ENCODE measurements at regions not wholly inside any gene's neighbourhood (a gene's known extent, or its start where the extent isn't known, plus 50 kb on each side); places are given as distances from the start of the nearest gene placed in this dataset.

DNA sequence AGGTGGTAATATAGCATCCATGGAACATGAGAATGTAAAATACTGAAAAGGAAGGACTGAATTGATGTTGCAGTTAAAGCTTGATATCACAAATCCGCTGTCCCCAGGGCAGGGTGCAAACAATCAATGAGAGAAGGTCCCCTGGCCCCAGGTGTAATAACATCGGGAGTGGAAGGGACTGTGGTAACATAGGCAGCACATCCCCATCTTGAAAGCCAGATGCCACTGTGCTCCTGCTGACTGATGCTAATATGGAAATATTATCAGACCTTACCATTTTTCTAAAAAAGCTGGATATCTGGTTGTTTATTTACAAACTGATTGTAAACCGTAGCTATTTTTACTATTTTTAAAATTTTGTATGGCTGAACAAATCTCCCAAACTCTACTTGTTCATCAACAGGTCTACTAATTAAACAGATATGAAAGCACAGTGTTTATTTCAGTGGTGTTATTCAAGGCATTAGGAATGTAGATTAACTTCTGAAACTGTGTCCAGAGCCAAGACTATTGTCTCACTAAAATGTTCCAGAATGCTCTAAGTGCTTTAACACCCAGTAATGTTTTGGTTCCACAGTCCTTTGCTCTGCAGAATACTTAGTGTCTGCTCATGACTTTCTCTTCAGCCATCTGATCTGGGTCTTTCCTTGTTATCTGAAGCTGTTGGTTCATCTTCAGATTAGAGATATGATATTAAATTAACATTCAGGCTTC, 386.0 kb upstream of the RARB start:
- Mint-ChIP-seq H3K27ac (ENCODE audit: unreplicated experiment) (no peak overlapping the region), H3K4me1 (ENCODE audit: low read depth, unreplicated experiment) (no peaks in the 10 kb centered on the region), H3K9me3 (ENCODE audit: low read depth, unreplicated experiment) (no peaks in the 10 kb centered on the region), H3K4me3 (ENCODE audit: low read depth, unreplicated experiment) (no peak overlapping the region), H3K27me3 (ENCODE audit: unreplicated experiment) (no peaks in the 10 kb centered on the region), H3K36me3 (ENCODE audit: insufficient read depth, unreplicated experiment) (no peaks in the 10 kb centered on the region)
- TF ChIP-seq, protein P1, sequence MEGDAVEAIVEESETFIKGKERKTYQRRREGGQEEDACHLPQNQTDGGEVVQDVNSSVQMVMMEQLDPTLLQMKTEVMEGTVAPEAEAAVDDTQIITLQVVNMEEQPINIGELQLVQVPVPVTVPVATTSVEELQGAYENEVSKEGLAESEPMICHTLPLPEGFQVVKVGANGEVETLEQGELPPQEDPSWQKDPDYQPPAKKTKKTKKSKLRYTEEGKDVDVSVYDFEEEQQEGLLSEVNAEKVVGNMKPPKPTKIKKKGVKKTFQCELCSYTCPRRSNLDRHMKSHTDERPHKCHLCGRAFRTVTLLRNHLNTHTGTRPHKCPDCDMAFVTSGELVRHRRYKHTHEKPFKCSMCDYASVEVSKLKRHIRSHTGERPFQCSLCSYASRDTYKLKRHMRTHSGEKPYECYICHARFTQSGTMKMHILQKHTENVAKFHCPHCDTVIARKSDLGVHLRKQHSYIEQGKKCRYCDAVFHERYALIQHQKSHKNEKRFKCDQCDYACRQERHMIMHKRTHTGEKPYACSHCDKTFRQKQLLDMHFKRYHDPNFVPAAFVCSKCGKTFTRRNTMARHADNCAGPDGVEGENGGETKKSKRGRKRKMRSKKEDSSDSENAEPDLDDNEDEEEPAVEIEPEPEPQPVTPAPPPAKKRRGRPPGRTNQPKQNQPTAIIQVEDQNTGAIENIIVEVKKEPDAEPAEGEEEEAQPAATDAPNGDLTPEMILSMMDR (IDR thresholded peaks at IDR 0.05; ENCODE audit: unreplicated experiment) = no peak
- CTCF ChIA-PET = interaction anchor here (1.6 kb wide), 1 partner anchor 8 kb away, joined by 3 read pairs; no protein-coding TSS in a partner anchor
- intact Hi-C loops (cut with micrococcal nuclease; ENCODE audit: unreplicated experiment) = no loop called here
- BruUV-seq (replicated peaks) = no TSS peak
- DNase-seq = no peak

DNA sequence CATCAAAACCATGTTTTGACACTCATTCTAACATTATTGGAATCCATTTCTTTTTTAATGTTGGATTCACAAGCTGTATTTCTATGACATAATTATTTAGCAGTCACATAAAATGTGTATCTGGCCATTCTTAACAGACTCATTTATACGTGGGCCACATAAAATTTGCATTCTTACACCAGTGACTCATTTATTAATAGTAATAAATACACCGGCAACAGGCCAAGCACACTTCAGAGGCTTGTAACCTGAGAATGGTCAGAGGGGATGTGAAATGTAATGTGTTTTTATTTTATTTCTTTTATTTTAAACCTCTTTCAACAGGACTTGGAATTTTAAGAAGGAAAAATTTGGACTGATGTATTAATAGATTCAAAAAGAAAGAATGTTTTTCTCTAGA, 384.9 kb upstream of the RARB start:
- intact Hi-C loops (cut with micrococcal nuclease; ENCODE audit: unreplicated experiment) = no loop called here
- no peak for DNase-seq
- H3K27ac Mint-ChIP-seq (ENCODE audit: unreplicated experiment) = no peak overlapping the region
- BruUV-seq (replicated peaks) = no TSS peak
- CTCF ChIA-PET = interaction anchor here (1.6 kb wide), 1 partner anchor 10 kb away, joined by 3 read pairs; no protein-coding TSS in a partner anchor
- H3K27me3 Mint-ChIP-seq (ENCODE audit: unreplicated experiment) = no peaks in the 10 kb centered on the region
- no peak overlapping the region for H3K4me3 Mint-ChIP-seq (ENCODE audit: low read depth, unreplicated experiment)
- no peaks in the 10 kb centered on the region for H3K9me3 Mint-ChIP-seq (ENCODE audit: low read depth, unreplicated experiment)
- TF ChIP-seq, protein P1 (IDR thresholded peaks at IDR 0.05; ENCODE audit: unreplicated experiment) = no peak
- H3K4me1 Mint-ChIP-seq (ENCODE audit: low read depth, unreplicated experiment) = no peaks in the 10 kb centered on the region
- no peaks in the 10 kb centered on the region for H3K36me3 Mint-ChIP-seq (ENCODE audit: insufficient read depth, unreplicated experiment)

DNA sequence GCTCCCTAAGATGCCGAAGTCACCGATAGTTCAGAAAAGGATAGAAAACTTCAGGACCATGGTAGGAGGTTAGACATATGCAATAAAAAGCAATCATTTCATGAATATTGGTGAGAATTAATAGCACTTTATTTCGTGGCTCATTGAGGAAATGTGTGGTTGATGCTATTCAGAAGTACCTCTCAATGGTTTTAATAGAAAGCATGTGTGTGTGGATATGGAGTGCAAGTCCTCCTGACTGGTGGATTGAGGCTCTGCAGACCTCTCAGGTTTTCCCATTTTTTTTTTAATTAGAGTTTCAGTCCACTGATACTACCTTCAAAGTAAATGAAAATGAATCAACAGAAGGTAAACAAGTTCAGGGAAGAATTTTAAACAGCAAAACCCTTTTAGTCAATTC, 384.3 kb upstream of the RARB start:
- intact Hi-C loops (cut with micrococcal nuclease; ENCODE audit: unreplicated experiment) = no loop called here
- Mint-ChIP-seq H3K9me3 (ENCODE audit: low read depth, unreplicated experiment) (no peaks in the 10 kb centered on the region), H3K36me3 (ENCODE audit: insufficient read depth, unreplicated experiment) (no peaks in the 10 kb centered on the region), H3K27ac (ENCODE audit: unreplicated experiment) (no peak overlapping the region), H3K4me1 (ENCODE audit: low read depth, unreplicated experiment) (no peaks in the 10 kb centered on the region), H3K4me3 (ENCODE audit: low read depth, unreplicated experiment) (no peak overlapping the region), H3K27me3 (ENCODE audit: unreplicated experiment) (no peaks in the 10 kb centered on the region)
- TF ChIP-seq, protein P1 (IDR thresholded peaks at IDR 0.05; ENCODE audit: unreplicated experiment) = no peak
- BruUV-seq (replicated peaks) = no TSS peak
- no peak for DNase-seq
- CTCF ChIA-PET = no interaction called here

DNA sequence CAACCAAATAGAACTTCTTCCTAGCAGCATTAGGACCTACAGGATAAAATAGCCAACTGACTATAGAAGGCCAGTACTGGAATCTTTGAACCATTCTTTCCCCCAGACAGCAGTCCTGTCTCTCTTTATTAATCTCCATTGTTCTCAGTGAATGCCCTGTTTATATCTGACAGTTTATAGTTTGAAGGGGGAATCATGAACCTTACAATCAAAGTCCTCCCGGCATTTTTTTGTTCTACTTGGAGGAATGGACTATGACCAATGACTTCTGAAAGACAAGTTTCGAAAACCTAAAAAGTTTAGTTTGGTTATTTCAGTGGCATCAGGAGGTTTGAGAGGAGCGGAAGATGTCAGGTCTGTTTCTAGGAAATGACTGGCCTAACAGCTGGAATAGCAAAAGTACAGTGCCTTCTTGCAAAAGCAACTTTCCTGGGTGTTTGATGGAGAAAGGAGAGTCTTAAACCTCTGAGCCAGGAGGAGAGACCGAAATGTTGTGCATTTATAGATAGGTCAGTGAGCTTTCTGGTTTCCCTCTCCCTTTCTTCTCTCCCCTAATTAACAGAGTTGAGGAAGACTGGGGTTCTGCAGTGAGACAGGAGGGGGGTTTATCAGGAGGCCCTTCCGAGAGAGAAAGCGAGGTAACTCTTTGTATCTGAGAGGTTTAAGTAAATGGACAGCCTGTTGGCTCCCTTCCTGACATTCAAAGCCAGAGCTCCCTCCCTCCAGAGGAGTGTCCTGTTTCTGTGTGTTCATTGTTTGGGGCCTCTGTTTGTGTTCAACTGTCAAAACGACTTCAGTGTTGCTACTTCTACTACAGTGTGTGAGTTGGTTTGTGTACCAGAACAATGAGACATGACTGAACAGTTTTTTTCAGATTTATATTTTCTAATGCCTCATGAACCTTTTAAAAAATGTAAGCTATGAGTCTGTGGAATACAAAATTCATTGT, 383.0 kb upstream of the RARB start:
- H3K36me3 Mint-ChIP-seq (ENCODE audit: insufficient read depth, unreplicated experiment) = no peaks in the 10 kb centered on the region

More for the DNA sequence above, 383.0 kb upstream of the RARB start:
- TF ChIP-seq, protein P1 (IDR thresholded peaks at IDR 0.05; ENCODE audit: unreplicated experiment) = no peak
- no TSS peak for BruUV-seq (replicated peaks)
- intact Hi-C loops (cut with micrococcal nuclease; ENCODE audit: unreplicated experiment) = no loop called here
- H3K4me1 Mint-ChIP-seq (ENCODE audit: low read depth, unreplicated experiment) = no peaks in the 10 kb centered on the region
- no peak for DNase-seq
- no peak overlapping the region for H3K4me3 Mint-ChIP-seq (ENCODE audit: low read depth, unreplicated experiment)
- CTCF ChIA-PET = no interaction called here
- no peaks in the 10 kb centered on the region for H3K9me3 Mint-ChIP-seq (ENCODE audit: low read depth, unreplicated experiment)
- no peak overlapping the region for H3K27ac Mint-ChIP-seq (ENCODE audit: unreplicated experiment)
- H3K27me3 Mint-ChIP-seq (ENCODE audit: unreplicated experiment) = no peaks in the 10 kb centered on the region

Measured in Calu3 (cell line).